Fibroblast of peridontal ligament (primary cell): ENCODE measurements at regions not wholly inside any gene's neighbourhood (a gene's known extent, or its start where the extent isn't known, plus 50 kb on each side); places are given as distances from the start of the nearest gene placed in this dataset.

Experiments
- DNase-seq: peaks from one replicate; pipeline ENCODE4 v3.0.0-alpha.2; 2010; ENCODE audit errors: extremely low read depth

- no peak for DNase-seq
Observed at GRCh38 chr1:166221316-166221715, 54.5 kb upstream of the FAM78B start.

DNA sequence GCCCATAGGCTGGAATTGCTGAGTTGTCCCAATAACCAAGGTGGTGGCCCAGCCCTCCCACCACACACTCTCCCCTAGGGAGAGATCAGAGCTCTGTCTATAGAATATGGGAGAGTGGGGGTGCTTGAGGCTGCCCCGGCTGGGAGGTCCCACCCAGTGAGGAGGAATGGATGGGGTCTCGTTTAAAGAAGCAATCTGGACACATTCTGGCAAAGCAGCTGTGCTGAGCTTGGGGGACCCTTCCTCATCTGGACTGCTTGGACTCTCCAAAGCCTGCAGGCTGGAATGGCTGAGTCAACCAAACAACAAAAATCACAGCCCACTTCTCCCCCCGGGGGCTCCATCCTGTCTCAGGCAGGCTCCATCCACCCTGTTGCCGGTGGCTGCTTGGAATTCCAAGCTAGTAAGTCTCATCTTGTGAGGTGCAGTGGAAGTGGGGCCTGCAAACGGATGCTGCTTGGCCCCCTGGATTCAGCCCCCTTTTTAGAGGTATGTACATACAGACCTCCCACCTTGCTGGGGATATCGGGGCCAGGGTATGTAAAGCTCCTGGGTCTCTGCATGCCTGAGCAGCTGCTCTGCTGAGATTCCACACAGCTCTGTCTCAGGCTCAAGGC is 67.1 kb upstream of the FAM78B start:
- DNase-seq = no peak

DNA sequence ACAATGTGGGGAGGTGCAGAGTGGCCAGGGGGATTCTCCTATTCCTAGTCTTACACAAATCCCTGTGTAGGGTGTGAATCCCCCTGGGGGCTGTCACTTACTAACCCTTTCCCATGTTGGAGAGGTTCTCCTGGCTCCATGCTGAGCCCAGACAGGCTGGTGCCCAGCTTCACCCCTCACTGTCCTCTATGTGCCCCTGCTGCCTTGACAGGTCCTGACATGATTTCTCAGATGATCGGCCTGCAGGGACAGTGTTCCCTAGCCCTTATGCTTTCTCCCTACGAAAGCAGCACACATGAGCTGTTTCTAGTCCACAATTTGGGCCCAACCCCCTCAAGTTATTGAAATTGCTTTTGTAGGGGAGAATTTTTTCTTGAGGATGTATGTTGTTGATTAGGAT is 68.9 kb upstream of the FAM78B start:
- DNase-seq = no peak

GRCh38 chr1:166237675-166238074 is 70.9 kb upstream of the FAM78B start:
- DNase-seq = no peak

- no peak for DNase-seq
Observed at GRCh38 chr1:166253076-166253779, 86.4 kb upstream of the FAM78B start.

DNA sequence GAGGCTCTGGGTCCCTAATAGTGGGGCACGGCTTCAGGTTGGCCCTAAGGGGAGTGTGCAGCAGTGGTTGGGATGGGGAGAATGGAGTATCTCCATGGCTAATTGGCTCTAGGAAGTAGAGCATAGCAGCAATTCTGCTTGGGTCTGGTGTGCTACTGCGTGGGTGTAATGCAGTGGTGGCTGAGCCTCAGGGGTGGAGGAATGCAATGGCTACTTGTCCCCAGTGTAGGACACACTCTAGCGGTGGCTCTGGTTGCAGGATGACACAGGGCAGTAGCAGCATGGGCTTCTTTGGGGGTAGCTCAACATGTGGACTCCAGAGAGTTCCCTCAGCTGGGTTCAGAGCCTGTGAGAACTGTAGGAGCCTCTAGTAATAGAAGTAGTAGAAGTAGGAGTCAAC is 91.2 kb upstream of the FAM78B start:
- DNase-seq = no peak

- no peak for DNase-seq
Observed at GRCh38 chr1:166261511-166261910, 94.7 kb upstream of the FAM78B start.

DNA sequence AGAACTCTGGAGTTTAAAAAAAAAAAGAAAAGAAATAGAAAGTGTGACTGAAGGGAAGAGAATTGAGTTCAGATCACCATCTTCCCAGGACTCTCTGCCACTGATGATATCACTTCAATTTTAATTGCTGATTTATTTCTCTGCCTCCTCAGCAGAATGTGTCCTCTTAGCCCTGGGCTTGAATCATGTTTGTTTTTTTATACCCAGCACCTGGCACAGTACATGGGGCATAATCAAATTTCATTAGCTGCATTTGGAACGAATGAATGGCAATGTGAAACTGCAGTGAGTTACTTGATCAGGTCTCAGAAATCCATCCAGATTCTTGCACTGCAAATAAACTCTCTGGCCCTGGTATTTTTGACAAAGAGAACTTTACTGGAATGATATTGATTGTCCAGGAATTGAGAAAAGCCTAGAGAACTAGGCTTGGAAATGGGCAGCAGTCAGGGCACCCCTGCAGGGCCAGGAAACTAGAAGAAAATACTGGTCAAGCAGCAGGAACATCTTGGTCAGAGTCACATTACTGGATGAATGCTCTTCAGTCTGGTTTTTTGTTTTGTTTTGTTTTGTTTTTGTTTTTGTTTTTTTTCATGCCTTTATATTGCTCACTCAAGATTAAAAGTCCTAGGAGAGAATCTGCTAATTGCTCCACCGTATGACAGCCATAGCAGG is 103.8 kb upstream of the FAM78B start:
- DNase-seq = no peak

DNA sequence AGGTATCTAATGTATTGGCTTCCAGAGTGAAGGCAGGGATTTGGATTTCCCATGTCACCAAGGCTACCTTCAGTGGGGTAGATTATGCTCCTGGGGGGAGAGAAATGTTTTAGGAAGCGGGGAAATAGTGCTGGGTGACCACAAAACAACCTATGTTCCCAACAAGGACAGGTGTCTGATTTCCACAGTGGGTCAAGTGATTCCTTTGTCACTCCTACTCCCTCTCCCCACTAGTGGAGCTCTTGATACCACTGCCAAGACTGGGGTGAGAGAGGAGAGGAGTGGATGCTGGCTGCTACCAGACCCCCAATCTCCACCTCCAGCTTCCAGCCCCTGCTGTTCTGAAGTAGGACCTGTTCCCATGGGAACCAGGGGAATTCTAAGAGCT is 104.3 kb upstream of the FAM78B start:
- no peak for DNase-seq

GRCh38 chr1:166272155-166272554 is 105.4 kb upstream of the FAM78B start:
- no peak for DNase-seq

GRCh38 chr1:166272851-166273250 is 106.0 kb upstream of the FAM78B start:
- no peak for DNase-seq

DNA sequence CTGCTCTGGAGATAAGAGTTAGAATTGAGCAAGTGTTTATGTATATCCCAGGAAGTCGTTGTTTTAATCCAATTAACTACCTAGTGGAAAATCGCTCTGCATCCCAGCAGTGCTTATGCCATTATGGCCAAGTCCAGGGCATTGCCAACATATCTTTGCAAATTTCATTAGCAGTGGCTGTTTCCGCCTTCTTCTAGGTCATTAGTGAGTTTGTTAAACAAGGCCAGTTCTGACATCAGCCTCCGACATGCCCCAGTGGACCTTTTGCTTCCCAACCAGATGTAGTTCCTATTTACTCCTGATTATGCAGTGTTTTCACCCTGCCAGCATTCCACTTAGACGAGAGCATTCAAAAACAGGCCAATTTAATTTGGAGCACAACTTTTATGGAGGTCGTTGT is 106.8 kb upstream of the FAM78B start:
- DNase-seq = no peak

- no peak for DNase-seq
Observed at GRCh38 chr1:166282391-166283137, 115.8 kb upstream of the FAM78B start.

DNA sequence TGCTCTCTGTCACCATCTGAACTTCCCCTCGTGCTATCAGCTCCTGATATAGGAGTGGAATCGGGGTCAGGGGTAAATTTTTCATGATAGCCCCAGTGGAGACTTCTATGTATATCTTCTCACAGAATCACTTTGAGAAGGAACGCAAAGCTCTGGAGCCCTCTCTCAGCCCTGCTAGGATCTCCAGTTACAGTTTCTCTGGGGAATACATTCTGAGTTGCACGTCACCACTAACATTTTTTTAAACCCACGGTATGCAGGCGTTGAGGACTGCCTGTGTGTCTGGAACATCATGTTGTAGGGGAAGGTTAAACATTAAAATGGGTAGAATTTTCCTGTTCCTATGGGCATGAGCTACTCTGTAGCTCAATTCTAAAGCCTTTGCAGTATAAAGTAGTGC is 116.4 kb upstream of the FAM78B start:
- DNase-seq = no peak

DNA sequence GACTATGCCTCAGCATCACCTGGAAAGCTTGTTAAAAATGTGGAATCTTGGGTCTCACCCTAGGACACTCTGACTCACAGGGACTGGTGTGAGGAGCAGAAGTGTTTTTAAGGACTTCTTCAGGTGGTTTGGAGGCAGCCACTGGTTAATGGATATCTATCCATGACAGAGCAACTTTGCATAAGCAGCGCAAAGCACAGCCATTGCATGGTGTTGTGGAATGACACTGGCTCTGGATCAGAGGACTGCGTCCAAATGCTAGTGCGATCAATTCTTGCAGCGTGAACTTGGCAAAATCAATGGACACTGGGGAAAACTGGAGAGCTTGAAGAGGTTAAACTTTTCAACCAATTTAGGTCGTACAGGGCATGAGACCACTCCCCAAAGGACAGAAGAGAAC is 116.8 kb upstream of the FAM78B start:
- DNase-seq = no peak

GRCh38 chr1:166289309-166290050 is 122.7 kb upstream of the FAM78B start:
- no peak for DNase-seq

GRCh38 chr1:166295656-166296055 is 128.9 kb upstream of the FAM78B start:
- DNase-seq = no peak

DNA sequence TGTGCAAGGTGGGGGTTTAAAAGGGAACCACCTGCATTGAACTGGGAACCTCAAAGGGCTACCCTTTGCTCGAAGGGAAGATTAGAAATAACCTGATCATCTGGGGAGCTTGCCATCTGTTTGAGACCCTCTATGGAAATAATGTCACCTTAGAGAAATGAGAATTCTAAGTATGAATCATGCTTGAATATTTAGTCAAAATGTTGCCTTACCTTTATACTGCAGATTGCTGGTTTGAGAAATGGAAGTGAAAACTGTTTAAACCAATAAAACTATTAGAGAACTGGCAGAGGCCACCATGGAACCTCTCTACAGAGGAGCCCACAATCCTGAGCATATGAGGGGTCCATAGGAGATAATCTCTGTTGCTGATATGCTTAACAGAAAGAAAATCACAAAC is 131.2 kb upstream of the FAM78B start:
- DNase-seq = no peak

- DNase-seq = no peak
Observed at GRCh38 chr1:166300767-166301166, 134.0 kb upstream of the FAM78B start.

DNA sequence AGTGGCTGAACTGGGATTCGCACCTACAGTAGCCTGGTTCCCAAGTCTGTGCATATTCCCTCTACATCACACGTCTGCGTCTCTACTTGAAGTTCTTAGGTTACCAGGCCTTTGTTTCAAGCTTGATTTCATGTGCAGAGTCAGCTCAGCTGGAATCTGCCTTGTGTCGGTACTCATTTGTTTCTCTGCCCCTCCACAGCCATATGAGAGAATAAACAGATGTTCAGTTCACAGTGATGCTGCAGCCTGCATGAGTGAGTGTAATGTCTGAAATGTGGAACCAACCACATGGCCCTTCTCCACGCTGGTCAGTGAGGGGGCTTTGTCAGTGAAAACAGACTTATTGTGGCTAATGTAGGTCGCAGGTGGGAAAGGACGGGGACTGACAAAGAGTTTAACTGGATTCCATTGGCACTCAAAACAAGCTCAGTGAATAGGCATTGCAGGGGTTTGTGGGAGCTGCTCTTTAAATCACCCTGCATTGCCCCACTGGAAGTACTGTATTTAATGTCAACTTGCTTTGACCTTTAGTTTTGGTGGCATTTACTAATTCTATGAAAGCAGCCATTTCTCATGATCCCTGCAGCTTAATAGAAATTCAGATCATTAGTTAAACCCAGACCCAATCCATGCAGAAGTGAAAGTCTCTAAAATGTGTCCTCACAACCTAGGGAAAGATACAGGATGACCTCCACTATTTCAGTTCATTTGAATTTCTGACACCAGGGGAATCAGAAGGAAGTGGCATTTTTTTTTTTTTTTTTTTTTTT is 136.4 kb upstream of the FAM78B start:
- no peak for DNase-seq

DNA sequence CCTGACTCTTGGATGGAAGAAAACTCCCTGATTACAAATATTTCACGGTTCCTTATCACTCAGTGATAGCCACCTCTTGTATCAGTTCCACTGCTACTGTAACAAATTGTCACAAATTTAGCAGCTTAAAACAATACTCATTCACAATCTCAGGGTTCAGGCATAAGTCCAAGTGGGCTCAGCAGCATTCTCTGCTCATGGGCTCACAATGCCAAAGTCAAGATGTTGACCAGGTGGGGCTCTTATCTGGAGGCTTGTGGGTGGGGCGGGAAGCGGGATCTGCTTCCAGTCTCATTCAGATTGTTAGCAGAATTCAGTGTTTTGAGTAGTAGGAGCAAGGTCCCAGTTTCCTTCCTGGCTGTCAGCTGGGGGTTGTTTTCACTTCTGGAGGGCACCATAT is 137.3 kb upstream of the FAM78B start:
- DNase-seq = no peak
